ENCODE measurements at regions not wholly inside any gene's neighbourhood (a gene's known extent, or its start where the extent isn't known, plus 50 kb on each side); places are given as distances from the start of the nearest gene placed in this dataset.

GRCh38 chr13:57992416-57992815, 360.9 kb downstream of the PCDH17 start:
- no peak overlapping the region for H3K4me3 ChIP-seq (ENCODE audit: low read depth in 1 of 3, low read length in 3 of 3)
- WGBS = 61% methylated on average over 1 of the region's 1 CpG
- H3K4me1 ChIP-seq (ENCODE audit: control insufficient read depth in 4 of 4, insufficient read depth in 4 of 4, low read length in 3 of 4) = no peaks in the 10 kb centered on the region
- no peaks in the 10 kb centered on the region for H3K36me3 ChIP-seq (ENCODE audit: control insufficient read depth in 4 of 4, insufficient read depth in 3 of 4, low read depth in 1 of 4, low read length in 3 of 4)
- no peaks in the 10 kb centered on the region for H3K27me3 ChIP-seq (ENCODE audit: control insufficient read depth in 4 of 4, insufficient read depth in 4 of 4, low read length in 3 of 4)
- TF ChIP-seq SP1 (IDR thresholded peaks at IDR 0.05) (no peak), RXRA (IDR thresholded peaks at IDR 0.05) (no peak), NR2F2 (IDR thresholded peaks at IDR 0.05) (no peak), ZBTB33 (IDR thresholded peaks at IDR 0.05) (no peak), REST (IDR thresholded peaks at IDR 0.05) (no peak), YY1 (IDR thresholded peaks at IDR 0.05) (no peak), TAF1 (conservative IDR thresholded peaks at IDR 0.05) (no peak), CTCF (IDR thresholded peaks at IDR 0.05; ENCODE audit: low read depth, low read length, missing input control) (no peak), JUND (IDR thresholded peaks at IDR 0.05) (no peak), FOXA1 (IDR thresholded peaks at IDR 0.05) (no peak), ATF3 (IDR thresholded peaks at IDR 0.05) (no peak), FOXA2 (IDR thresholded peaks at IDR 0.05) (no peak), HNF4A (conservative IDR thresholded peaks at IDR 0.05) (no peak), GABPA (IDR thresholded peaks at IDR 0.05 in 1 of 2, conservative IDR thresholded peaks at IDR 0.05 in 1 of 2) (no peak), MAX (IDR thresholded peaks at IDR 0.05) (no peak), HNF4G (IDR thresholded peaks at IDR 0.05) (no peak), EGR1 (IDR thresholded peaks at IDR 0.05; ENCODE audit: low read depth in 2 of 2) (no peak), RAD21 (IDR thresholded peaks at IDR 0.05) (no peak)
- DNase-seq (ENCODE audit: low spot score) = no peak
- no peak overlapping the region for H3K27ac ChIP-seq (ENCODE audit: low read depth in 1 of 2, low read length in 2 of 2)
- H3K9ac ChIP-seq (ENCODE audit: low read depth in 1 of 2, low read length in 2 of 2) = no peak overlapping the region
- H3K9me3 ChIP-seq (ENCODE audit: control insufficient read depth in 4 of 4, low read length in 3 of 4) = no peaks in the 10 kb centered on the region
